ENCODE measurements at regions not wholly inside any gene's neighbourhood (a gene's known extent, or its start where the extent isn't known, plus 50 kb on each side); places are given as distances from the start of the nearest gene placed in this dataset.

- no peak for DNase-seq
These were observed 275.1 kb upstream of the ANKRD55 start for GRCh38 chr5:56508249-56508648.

DNA sequence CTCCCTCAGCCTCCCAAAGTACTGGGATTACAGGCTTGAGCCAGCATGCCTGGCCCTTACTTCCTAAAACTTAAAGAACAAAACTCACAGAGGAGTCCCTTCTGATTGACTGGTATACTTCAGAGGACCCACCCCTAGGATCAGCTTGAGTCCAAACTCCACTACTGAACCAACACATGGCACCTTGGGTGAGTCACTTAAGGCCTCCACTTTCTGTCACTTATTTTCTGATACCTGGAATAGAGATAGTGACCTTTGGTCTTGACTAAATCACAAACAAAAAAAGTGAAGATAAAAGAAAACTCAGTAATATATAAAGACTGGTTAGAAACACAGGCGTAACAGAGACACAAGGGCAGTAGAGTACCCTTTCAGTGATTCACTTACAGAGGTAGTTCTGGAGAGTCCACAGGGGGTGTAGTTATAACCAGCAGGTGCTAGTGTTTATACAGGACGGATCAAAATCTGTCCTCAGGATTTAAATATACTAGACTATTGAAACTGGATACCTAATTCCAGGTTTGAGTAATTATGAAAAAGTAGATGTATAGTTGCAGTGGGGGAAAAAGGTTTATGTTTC is 274.3 kb upstream of the ANKRD55 start:
- DNase-seq: no peak

DNA sequence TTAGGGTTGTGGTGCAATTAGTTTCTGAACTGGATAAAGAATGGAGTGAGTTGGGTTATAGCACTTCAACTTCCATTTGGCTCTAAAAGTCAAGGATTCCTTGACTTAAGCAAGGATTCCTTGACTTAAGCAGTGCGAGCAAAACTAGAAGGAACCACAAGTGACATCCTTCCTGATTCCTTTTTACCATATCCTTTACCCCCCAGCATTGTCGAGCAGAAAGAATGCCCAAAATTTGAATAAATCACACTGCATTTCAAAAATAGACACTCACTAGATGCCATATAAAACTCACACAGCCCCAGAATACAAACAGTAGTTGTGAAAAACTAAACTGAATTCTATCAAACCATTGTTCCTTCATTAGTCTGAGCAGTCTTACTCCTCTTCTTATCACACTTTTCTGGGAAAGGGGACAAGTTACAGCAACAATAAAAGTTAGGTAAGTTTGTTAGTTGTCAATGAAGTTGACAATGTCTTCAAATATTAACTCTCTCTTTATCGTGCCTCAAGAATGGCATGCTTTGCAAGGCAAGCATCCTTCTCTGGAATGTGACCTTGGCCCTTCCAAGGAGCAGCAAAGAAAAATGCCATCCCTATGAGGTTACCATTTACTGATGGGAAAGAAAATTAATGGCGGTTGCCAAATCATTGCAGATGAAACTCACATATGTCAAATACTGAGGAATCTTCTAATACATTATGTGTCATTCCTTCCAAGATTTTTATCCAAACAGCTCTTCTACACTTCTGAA is 273.3 kb upstream of the ANKRD55 start:
- no peak for DNase-seq

- no peak for DNase-seq
These were observed 270.8 kb upstream of the ANKRD55 start for GRCh38 chr5:56503929-56504328.

DNA sequence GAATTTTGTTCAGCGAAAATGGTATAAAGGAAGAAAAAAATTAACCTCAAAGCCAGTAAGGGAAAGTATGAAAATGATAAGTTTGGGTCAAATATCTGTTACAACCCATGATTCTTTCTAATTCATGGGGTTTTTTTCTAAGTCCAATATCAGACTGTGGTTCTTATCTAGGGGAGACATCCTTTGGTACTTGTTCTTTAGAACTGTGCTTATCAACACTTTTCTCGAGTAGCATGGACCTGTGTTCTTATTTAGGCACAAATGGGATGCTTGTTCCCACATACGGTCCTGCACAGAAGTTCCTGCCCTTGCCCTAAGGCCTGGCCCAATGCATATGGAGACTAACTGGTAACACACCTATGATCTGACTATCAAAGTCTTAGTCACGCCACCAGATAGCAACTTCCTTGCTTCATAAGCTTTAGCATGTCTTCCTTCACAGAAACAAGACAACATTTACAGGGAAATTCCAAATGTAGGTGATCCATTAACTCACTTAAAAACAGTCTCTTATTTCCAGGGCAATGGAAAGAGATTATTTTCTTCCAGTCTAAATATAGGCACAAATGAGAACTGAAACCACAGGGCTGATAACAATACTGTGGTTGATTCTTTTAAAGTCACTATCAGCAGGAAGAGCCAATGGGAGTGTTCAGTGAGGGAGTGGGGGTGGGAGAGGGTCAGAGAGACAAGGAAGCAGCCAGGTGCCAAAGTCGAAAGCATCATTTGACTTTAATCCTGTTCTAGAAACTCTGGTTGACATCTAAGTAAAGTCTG is 268.8 kb upstream of the ANKRD55 start:
- DNase-seq: no peak

- DNase-seq: no peak
These were observed 266.8 kb upstream of the ANKRD55 start for GRCh38 chr5:56499901-56500300.

- DNase-seq: no peak
These were observed 266.4 kb upstream of the ANKRD55 start for GRCh38 chr5:56499491-56499890.

DNA sequence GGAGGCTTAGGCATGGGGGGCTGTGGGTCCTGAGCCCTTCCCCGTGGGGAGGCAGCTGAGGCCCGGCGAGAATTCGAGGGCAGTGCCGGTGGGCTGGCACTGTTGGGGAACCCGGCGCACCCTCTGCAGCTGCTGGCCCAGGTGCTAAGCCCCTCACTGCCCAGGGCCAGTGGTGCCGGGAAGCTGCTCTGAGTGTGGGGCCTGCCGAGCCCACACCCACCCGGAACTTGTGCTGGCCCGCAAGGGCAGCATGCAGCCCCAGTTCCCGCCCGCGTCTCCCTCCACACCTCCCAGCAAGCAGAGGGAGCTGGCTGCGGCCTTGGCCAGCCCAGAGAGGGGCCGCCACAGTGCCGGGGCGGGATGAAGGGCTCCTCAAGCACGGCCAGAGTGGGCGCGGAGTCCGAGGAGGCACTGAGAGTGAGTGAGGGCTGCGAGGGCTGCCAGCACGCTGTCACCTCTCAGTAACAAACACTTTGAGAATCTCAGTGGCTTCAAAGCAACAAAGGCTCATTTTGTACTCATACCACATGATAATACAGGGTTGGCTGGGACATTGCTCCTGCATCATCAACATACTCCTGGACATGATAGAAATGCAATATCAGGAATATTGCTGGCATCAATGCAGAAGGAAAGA is 265.7 kb upstream of the ANKRD55 start:
- no peak for DNase-seq

GRCh38 chr5:56496581-56497063 is 263.5 kb upstream of the ANKRD55 start:
- DNase-seq: no peak

- DNase-seq: peak; percentile 57 to 93
These were observed 261.2 kb upstream of the ANKRD55 start for GRCh38 chr5:56494300-56494731.

GRCh38 chr5:56493766-56494165 is 260.6 kb upstream of the ANKRD55 start:
- no peak for DNase-seq

GRCh38 chr5:56493308-56493707 is 260.2 kb upstream of the ANKRD55 start:
- DNase-seq: no peak

- no peak for DNase-seq
These were observed 259.7 kb upstream of the ANKRD55 start for GRCh38 chr5:56492812-56493211.

DNA sequence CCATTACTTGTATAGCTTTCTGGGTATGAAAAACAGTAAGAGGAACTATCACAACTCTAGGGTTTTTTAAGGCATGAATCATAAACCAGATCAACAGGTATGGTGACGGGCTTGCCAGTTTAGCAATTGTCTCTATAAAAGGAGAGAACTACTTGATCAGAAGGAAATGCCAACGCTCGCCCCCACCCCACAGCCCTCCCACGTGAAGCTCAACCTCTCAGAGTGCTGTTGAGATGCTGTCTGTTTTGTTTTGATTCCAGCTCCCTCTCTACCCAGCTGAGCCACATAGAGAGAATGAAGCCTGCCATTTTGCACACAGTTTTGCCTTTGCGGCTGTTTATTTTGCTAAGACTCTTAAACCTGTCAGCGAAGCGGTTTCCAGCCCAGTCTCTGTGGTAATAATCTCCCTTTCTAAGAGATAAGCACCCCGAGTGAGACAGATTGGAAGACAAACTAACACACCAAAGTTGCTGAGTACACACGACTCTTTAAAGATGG is 257.9 kb upstream of the ANKRD55 start:
- no peak for DNase-seq

DNA sequence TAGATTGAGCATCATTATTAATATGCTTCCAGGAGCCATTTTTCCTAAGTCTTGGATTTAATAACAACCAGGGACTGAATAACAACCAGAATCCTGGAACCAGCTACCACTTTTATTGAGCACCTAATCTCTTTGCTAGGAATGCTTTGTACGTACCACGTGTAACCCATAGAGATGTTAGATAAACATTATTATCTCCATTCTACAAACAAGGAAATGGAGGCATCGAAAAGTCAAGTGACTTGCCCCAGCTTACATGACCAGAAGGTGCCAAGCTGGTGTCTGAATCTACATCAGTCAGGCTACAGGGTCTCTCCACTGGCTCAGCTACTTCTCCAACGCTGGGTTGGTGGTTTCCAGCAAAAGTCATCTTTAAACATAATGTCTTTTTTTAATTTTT is 256.1 kb upstream of the ANKRD55 start:
- DNase-seq: no peak

- DNase-seq: no peak
These were observed 254.5 kb upstream of the ANKRD55 start for GRCh38 chr5:56487528-56488115.

- peak; percentile 68 to 76 for DNase-seq
These were observed 249.2 kb upstream of the ANKRD55 start for GRCh38 chr5:56482363-56482762.

GRCh38 chr5:56481428-56482357 is 248.6 kb upstream of the ANKRD55 start:
- DNase-seq: peak; percentile 42 to 49

DNA sequence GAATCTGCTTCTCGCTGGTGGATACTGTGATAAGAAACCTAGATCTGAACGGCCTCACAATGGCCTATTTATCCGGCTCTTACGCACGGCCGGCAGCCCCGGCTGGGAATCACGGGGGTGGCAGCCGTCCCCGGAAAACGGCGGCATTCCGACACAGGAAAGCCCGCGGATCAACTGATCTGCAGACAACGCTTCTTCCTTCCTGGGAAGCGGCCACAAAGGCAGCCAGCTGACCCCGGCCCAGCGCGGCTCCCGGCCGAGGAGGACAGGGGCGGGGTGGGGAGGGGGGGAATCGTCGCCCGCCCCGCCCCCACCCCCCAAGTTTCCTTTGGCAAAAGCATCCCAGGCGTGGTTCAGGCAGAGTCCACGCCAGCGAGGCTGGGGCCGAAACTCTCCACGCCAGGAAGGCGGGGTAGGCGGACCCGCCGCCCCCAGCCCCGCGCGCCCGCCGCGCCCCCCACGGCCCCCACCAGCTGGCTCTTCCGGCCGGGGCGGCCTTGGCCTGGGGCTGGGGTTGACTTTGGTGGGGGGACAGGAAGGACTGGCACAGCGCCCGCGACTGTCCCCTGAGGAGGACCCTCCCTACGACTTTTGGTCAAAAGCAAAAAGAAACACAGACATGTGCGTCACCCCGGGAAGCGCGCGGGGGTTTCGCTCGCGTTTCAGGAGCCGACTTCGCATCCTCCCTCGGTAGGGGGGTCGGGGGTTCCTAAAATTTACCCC is 247.7 kb upstream of the ANKRD55 start:
- peak; percentile 41 to 72 for DNase-seq

- DNase-seq: no peak
These were observed 247.1 kb upstream of the ANKRD55 start for GRCh38 chr5:56480078-56480704.
